SK-N-SH (cell line): ENCODE measurements at regions not wholly inside any gene's neighbourhood (a gene's known extent, or its start where the extent isn't known, plus 50 kb on each side); places are given as distances from the start of the nearest gene placed in this dataset.

ENCODE experiments used
- CTCF ChIA-PET: fragments of 300-600, 350-600 bp; formaldehyde crosslinking; extraction: SDS; loops from one replicate; lab custom pipeline; 2021; lab: Yijun Ruan, JAX
- POLR2A ChIA-PET: fragments of 350-600 bp; sonication (Branson Sonifier 250); formaldehyde crosslinking; extraction: SDS; loops from one replicate; lab custom pipeline; 2020; ENCODE audit warnings: antibody characterized with exemption, inconsistent platforms; lab: Yijun Ruan, JAX
- DNase-seq: peaks from one replicate; pipeline ENCODE4 v3.0.0; 2012
- H2AFZ ChIP-seq: fragments of 200-600 bp; sonication (generic); 2 replicates; pipeline ENCODE4 v1.8.1; 2016; ENCODE audit warnings: antibody characterized with exemption, mild to moderate bottlenecking, low read depth
- H3F3A ChIP-seq: fragments of 200-600 bp; sonication (generic); replicated peaks from 2 replicates; pipeline ENCODE3; 2016; ENCODE audit warnings: antibody characterized with exemption, mild to moderate bottlenecking; ENCODE audit not compliant: insufficient read depth
- H3K27ac ChIP-seq, 2 experiments: fragments of 200-500 bp in 1 of 2; fragments of 200-600 bp in 1 of 2; sonication (Bioruptor generic) in 1 of 2; sonication (generic), shearing (Covaris generic) in 1 of 2; 2 replicates each; pipeline versions ENCODE4 v1.5.1 to v1.6.1; 2014 to 2016; ENCODE audit warnings: low read depth in 2 of 2, inconsistent platforms in 1 of 2, low read length in 1 of 2, mild to moderate bottlenecking in 1 of 2, mixed read lengths in 1 of 2
- H3K27me3 ChIP-seq: fragments of 200-600 bp; sonication (generic), shearing (Covaris generic); 2 replicates; pipeline ENCODE4 v1.6.1; 2016; ENCODE audit warnings: mixed run types; ENCODE audit not compliant: insufficient read depth
- H3K36me3 ChIP-seq, 2 experiments: fragments of 200-500 bp in 1 of 2; fragments of 200-600 bp in 1 of 2; sonication (Bioruptor generic) in 1 of 2; sonication (generic) in 1 of 2; replicated peaks in 1 of 2; 2 replicates each; pipeline versions ENCODE3 to v1.5.1; 2014 to 2016; ENCODE audit warnings: low read length in 1 of 2, mild to moderate bottlenecking in 1 of 2; ENCODE audit not compliant: insufficient read depth in 2 of 2, control insufficient read depth in 1 of 2
- H3K4me1 ChIP-seq, 2 experiments: fragments of 200-500 bp in 1 of 2; fragments of 200-600 bp in 1 of 2; sonication (Bioruptor generic) in 1 of 2; sonication (generic), shearing (Covaris generic) in 1 of 2; 2 replicates each; pipeline versions ENCODE4 v1.5.1 to v1.6.1; 2014 to 2016; ENCODE audit warnings: low read depth in 1 of 2, low read length in 1 of 2, mixed run types in 1 of 2; ENCODE audit not compliant: insufficient read depth in 2 of 2, control insufficient read depth in 1 of 2
- H3K4me2 ChIP-seq: fragments of 200-600 bp; sonication (generic), shearing (Covaris generic); 2 replicates; pipeline ENCODE4 v1.6.1; 2017; ENCODE audit warnings: mixed run types
- H3K4me3 ChIP-seq, 2 experiments: fragments of 200-500 bp in 1 of 2; fragments of 200-600 bp in 1 of 2; sonication (Bioruptor generic) in 1 of 2; sonication (generic), shearing (Covaris generic) in 1 of 2; 2 replicates each; pipeline versions ENCODE4 v1.5.1 to v1.8.1; 2014 to 2016; ENCODE audit warnings: low read depth in 2 of 2, inconsistent platforms in 1 of 2, low read length in 1 of 2, mild to moderate bottlenecking in 1 of 2, mixed read lengths in 1 of 2, moderate library complexity in 1 of 2
- H3K79me2 ChIP-seq: fragments of 200-600 bp; sonication (generic); 2 replicates; pipeline ENCODE4 v1.8.1; 2017; ENCODE audit warnings: mild to moderate bottlenecking; ENCODE audit not compliant: insufficient read depth
- H3K9ac ChIP-seq: fragments of 200-600 bp; sonication (generic); 2 replicates; pipeline ENCODE4 v1.6.1; 2017; ENCODE audit warnings: mixed run types
- H3K9me2 ChIP-seq: fragments of 200-600 bp; sonication (generic); 2 replicates; pipeline ENCODE4 v1.6.1; 2017; ENCODE audit warnings: mixed run types
- H3K9me3 ChIP-seq: fragments of 200-600 bp; sonication (generic); 2 replicates; pipeline ENCODE4 v1.6.1; 2017; ENCODE audit warnings: mixed run types, mild to moderate bottlenecking, moderate library complexity
- H4K20me1 ChIP-seq: fragments of 200-600 bp; sonication (generic); 2 replicates; pipeline ENCODE4 v1.6.1; 2017; ENCODE audit warnings: mild to moderate bottlenecking, mixed run types; ENCODE audit not compliant: insufficient read depth
- EZH2phosphoT487 ChIP-seq: fragments of 200-600 bp; sonication (generic); IDR thresholded peaks from 2 replicates; pipeline ENCODE4 v1.6.1; 2017; ENCODE audit warnings: low read depth, mixed run types, mild to moderate bottlenecking, antibody characterized with exemption, moderate library complexity, borderline replicate concordance
- FOXJ3 ChIP-seq: sonication (generic); formaldehyde crosslinking; IDR thresholded peaks from 2 replicates; pipeline ENCODE4 v1.5.1; 2020; ENCODE audit warnings: mild to moderate bottlenecking, missing genetic modification reagents
- GABPA ChIP-seq: IDR thresholded peaks from 2 replicates; pipeline ENCODE4 v1.4.0; 2012; ENCODE audit warnings: low read depth, mild to moderate bottlenecking
- GATA2 ChIP-seq: sonication (generic); formaldehyde crosslinking; IDR thresholded peaks from 2 replicates; pipeline ENCODE4 v1.5.0; 2020; ENCODE audit warnings: mild to moderate bottlenecking, missing genetic modification reagents
- MEF2A ChIP-seq: IDR thresholded peaks from 2 replicates; pipeline ENCODE4 v1.4.0; 2012; ENCODE audit warnings: low read depth, borderline replicate concordance
- NFIC ChIP-seq: IDR thresholded peaks from 2 replicates; pipeline ENCODE4 v1.4.0; 2012; ENCODE audit warnings: borderline replicate concordance
- NRF1 ChIP-seq: IDR thresholded peaks from 2 replicates; pipeline ENCODE4 v1.6.1; 2012; ENCODE audit warnings: low read depth, mild to moderate bottlenecking, low read length
- POLR2AphosphoS5 ChIP-seq: IDR thresholded peaks from 2 replicates; pipeline ENCODE4 v1.6.1; 2012; ENCODE audit warnings: low read depth, low read length
- RAD21 ChIP-seq: IDR thresholded peaks from 2 replicates; pipeline ENCODE4 v1.6.1; 2012; ENCODE audit warnings: mild to moderate bottlenecking, low read length
- RFX5 ChIP-seq: IDR thresholded peaks from 2 replicates; pipeline ENCODE4 v1.6.1; 2012; ENCODE audit warnings: mild to moderate bottlenecking, improper control_type of control experiment, low read length
- SIN3A ChIP-seq: IDR thresholded peaks from 2 replicates; pipeline ENCODE4 v1.6.1; 2012; ENCODE audit warnings: low read depth, mild to moderate bottlenecking, low read length, moderate library complexity, borderline replicate concordance
- SMC3 ChIP-seq: IDR thresholded peaks from 2 replicates; pipeline ENCODE4 v1.6.1; 2012; ENCODE audit warnings: low read depth, low read length, improper control_type of control experiment
- TAF1 ChIP-seq: IDR thresholded peaks from 2 replicates; pipeline ENCODE4 v1.6.1; 2012; ENCODE audit warnings: low read depth, mild to moderate bottlenecking, low read length, moderate library complexity, borderline replicate concordance
- YY1 ChIP-seq: IDR thresholded peaks from 2 replicates; pipeline ENCODE4 v1.4.0; 2012; ENCODE audit warnings: low read depth, mild to moderate bottlenecking
- WGBS: methylation state at CpG from one replicate; pipeline ENCODE4 v1.1.6; 2017; ENCODE audit warnings: low lambda C conversion rate; 5-methylcytosine and 5-hydroxymethylcytosine counted together
- TF ChIP-seq, protein P1 (sequence below): IDR thresholded peaks from 2 replicates; pipeline ENCODE4; 2012
- TF ChIP-seq, protein P2 (sequence below): fragments of 150-350 bp; IDR thresholded peaks from 2 replicates; pipeline ENCODE4 v1.6.1; 2017; ENCODE audit warnings: antibody characterized with exemption, low read length, low read depth, borderline replicate concordance
- TF ChIP-seq, protein P3 (sequence below): IDR thresholded peaks from 2 replicates; pipeline ENCODE4 v1.6.1; 2012; ENCODE audit warnings: mild to moderate bottlenecking, low read depth, low read length, moderate library complexity
- TF ChIP-seq, protein P4 (sequence below): IDR thresholded peaks from 2 replicates; pipeline ENCODE4 v1.4.0; 2012; ENCODE audit warnings: low read depth, borderline replicate concordance
- TF ChIP-seq, protein P5 (sequence below): IDR thresholded peaks from 2 replicates; pipeline ENCODE4 v1.4.0; 2012; ENCODE audit warnings: low read depth, borderline replicate concordance
- TF ChIP-seq, protein P6 (sequence below): IDR thresholded peaks from 2 replicates; pipeline ENCODE4 v1.4.0; 2012; ENCODE audit warnings: low read depth

DNA sequence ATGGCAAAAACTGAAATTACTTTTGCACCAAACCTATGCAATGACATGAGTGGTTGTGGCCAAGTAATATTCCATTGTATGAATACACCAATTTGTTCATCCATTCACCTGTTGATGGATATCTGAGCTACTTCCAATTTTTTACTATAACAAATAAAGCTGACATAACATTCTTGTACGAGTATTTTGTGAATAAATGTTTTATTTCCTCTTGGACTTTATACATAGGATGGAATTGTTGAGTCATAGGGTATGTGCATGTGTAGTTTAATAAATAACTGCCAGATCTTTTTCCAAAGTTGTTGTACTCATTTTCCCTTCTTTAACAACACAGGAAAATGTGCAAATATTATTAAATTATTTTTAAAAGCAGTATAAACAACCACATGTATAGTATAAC, 146.1 kb upstream of the ZNF462 start:
- no peak overlapping the region for H3K4me2 ChIP-seq
- H3K27me3 ChIP-seq = no peaks in the 10 kb centered on the region
- peaks cover 11% of the 10 kb centered on the region for H3F3A ChIP-seq
- TF ChIP-seq, protein P1, sequence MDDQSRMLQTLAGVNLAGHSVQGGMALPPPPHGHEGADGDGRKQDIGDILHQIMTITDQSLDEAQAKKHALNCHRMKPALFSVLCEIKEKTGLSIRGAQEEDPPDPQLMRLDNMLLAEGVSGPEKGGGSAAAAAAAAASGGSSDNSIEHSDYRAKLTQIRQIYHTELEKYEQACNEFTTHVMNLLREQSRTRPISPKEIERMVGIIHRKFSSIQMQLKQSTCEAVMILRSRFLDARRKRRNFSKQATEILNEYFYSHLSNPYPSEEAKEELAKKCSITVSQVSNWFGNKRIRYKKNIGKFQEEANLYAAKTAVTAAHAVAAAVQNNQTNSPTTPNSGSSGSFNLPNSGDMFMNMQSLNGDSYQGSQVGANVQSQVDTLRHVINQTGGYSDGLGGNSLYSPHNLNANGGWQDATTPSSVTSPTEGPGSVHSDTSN = no peak
- no peak for TF ChIP-seq RFX5
- no peak for TF ChIP-seq FOXJ3 (CRISPR knock-in tag)
- TF ChIP-seq, protein P2, sequence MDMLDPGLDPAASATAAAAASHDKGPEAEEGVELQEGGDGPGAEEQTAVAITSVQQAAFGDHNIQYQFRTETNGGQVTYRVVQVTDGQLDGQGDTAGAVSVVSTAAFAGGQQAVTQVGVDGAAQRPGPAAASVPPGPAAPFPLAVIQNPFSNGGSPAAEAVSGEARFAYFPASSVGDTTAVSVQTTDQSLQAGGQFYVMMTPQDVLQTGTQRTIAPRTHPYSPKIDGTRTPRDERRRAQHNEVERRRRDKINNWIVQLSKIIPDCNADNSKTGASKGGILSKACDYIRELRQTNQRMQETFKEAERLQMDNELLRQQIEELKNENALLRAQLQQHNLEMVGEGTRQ = no peak
- TF ChIP-seq TAF1 = no peak
- TF ChIP-seq, protein P3, sequence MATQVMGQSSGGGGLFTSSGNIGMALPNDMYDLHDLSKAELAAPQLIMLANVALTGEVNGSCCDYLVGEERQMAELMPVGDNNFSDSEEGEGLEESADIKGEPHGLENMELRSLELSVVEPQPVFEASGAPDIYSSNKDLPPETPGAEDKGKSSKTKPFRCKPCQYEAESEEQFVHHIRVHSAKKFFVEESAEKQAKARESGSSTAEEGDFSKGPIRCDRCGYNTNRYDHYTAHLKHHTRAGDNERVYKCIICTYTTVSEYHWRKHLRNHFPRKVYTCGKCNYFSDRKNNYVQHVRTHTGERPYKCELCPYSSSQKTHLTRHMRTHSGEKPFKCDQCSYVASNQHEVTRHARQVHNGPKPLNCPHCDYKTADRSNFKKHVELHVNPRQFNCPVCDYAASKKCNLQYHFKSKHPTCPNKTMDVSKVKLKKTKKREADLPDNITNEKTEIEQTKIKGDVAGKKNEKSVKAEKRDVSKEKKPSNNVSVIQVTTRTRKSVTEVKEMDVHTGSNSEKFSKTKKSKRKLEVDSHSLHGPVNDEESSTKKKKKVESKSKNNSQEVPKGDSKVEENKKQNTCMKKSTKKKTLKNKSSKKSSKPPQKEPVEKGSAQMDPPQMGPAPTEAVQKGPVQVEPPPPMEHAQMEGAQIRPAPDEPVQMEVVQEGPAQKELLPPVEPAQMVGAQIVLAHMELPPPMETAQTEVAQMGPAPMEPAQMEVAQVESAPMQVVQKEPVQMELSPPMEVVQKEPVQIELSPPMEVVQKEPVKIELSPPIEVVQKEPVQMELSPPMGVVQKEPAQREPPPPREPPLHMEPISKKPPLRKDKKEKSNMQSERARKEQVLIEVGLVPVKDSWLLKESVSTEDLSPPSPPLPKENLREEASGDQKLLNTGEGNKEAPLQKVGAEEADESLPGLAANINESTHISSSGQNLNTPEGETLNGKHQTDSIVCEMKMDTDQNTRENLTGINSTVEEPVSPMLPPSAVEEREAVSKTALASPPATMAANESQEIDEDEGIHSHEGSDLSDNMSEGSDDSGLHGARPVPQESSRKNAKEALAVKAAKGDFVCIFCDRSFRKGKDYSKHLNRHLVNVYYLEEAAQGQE = no peak
- TF ChIP-seq, protein P4, sequence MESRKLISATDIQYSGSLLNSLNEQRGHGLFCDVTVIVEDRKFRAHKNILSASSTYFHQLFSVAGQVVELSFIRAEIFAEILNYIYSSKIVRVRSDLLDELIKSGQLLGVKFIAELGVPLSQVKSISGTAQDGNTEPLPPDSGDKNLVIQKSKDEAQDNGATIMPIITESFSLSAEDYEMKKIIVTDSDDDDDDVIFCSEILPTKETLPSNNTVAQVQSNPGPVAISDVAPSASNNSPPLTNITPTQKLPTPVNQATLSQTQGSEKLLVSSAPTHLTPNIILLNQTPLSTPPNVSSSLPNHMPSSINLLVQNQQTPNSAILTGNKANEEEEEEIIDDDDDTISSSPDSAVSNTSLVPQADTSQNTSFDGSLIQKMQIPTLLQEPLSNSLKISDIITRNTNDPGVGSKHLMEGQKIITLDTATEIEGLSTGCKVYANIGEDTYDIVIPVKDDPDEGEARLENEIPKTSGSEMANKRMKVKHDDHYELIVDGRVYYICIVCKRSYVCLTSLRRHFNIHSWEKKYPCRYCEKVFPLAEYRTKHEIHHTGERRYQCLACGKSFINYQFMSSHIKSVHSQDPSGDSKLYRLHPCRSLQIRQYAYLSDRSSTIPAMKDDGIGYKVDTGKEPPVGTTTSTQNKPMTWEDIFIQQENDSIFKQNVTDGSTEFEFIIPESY = no peak
- TF ChIP-seq EZH2phosphoT487 = no peak
- TF ChIP-seq MEF2A = no peak
- TF ChIP-seq GATA2 (CRISPR knock-in tag) = no peak
- TF ChIP-seq POLR2AphosphoS5 = no peak
- no peak for TF ChIP-seq NFIC
- TF ChIP-seq SMC3 = no peak
- no peak for TF ChIP-seq RAD21
- TF ChIP-seq, protein P5, sequence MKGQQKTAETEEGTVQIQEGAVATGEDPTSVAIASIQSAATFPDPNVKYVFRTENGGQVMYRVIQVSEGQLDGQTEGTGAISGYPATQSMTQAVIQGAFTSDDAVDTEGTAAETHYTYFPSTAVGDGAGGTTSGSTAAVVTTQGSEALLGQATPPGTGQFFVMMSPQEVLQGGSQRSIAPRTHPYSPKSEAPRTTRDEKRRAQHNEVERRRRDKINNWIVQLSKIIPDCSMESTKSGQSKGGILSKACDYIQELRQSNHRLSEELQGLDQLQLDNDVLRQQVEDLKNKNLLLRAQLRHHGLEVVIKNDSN = no peak
- no peak for TF ChIP-seq SIN3A
- TF ChIP-seq GABPA = no peak
- TF ChIP-seq NRF1 = no peak
- TF ChIP-seq, protein P6, sequence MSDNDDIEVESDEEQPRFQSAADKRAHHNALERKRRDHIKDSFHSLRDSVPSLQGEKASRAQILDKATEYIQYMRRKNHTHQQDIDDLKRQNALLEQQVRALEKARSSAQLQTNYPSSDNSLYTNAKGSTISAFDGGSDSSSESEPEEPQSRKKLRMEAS = no peak
- no peak for TF ChIP-seq YY1
- no peak overlapping the region for H3K9ac ChIP-seq
- no peaks in the 10 kb centered on the region for H4K20me1 ChIP-seq
- POLR2A ChIA-PET = no interaction called here
- H3K4me3 ChIP-seq = no peak overlapping the region
- no peaks in the 10 kb centered on the region for H3K9me2 ChIP-seq
- H3K36me3 ChIP-seq = no peaks in the 10 kb centered on the region
- no peaks in the 10 kb centered on the region for H3K79me2 ChIP-seq
- DNase-seq = no peak
- 27% methylated on average over 1 of the region's 1 CpG for WGBS
- CTCF ChIA-PET = no interaction called here
- H2AFZ ChIP-seq = no peak overlapping the region
- H3K27ac ChIP-seq = no peak overlapping the region
- peaks cover 0 to 11% of the 10 kb centered on the region in 2 experiments; a peak in 1 of 4 replicates for H3K4me1 ChIP-seq
- H3K9me3 ChIP-seq = no peaks in the 10 kb centered on the region
